H9 (cell line): ENCODE measurements at regions not wholly inside any gene's neighbourhood (a gene's known extent, or its start where the extent isn't known, plus 50 kb on each side); places are given as distances from the start of the nearest gene placed in this dataset.

Experiments used
- DNase-seq: peaks from one replicate; pipeline ENCODE4 v3.0.0-alpha.2; 2017
- H2AFZ ChIP-seq: one replicate; pipeline ENCODE4 v1.6.1; 2013; ENCODE audit warnings: mild to moderate bottlenecking, low read length, control low read depth, moderate library complexity
- H2AK5ac ChIP-seq: 2 replicates; pipeline ENCODE4 v1.6.1; 2013; ENCODE audit warnings: low read length, control low read depth, mixed read lengths; ENCODE audit not compliant: insufficient read length
- H2BK120ac ChIP-seq: one replicate; pipeline ENCODE4 v1.6.1; 2013; ENCODE audit warnings: low read depth, mild to moderate bottlenecking, low read length, control low read depth, inconsistent platforms; ENCODE audit not compliant: poor library complexity, severe bottlenecking
- H2BK12ac ChIP-seq: 2 replicates; pipeline ENCODE4 v1.6.1; 2013; ENCODE audit warnings: low read length, control low read depth, mixed read lengths, low read depth; ENCODE audit not compliant: insufficient read length
- H2BK15ac ChIP-seq: 2 replicates; pipeline ENCODE4 v1.6.1; 2013; ENCODE audit warnings: low read depth, low read length, control low read depth
- H2BK20ac ChIP-seq: one replicate; pipeline ENCODE4 v1.6.1; 2013; ENCODE audit warnings: low read depth, mild to moderate bottlenecking, low read length, control low read depth, inconsistent platforms; ENCODE audit not compliant: poor library complexity, severe bottlenecking
- H2BK5ac ChIP-seq: 2 replicates; pipeline ENCODE4 v1.6.1; 2013; ENCODE audit warnings: low read length, control low read depth, mixed read lengths; ENCODE audit not compliant: insufficient read length
- H3K14ac ChIP-seq: 2 replicates; pipeline ENCODE4 v1.6.1; 2013; ENCODE audit warnings: low read length, control low read depth; ENCODE audit not compliant: insufficient read depth
- H3K18ac ChIP-seq: 2 replicates; pipeline ENCODE4 v1.6.1; 2013; ENCODE audit warnings: low read depth, mild to moderate bottlenecking, mixed read lengths, low read length, control low read depth; ENCODE audit not compliant: insufficient read length
- H3K23ac ChIP-seq: 2 replicates; pipeline ENCODE4 v1.6.1; 2013; ENCODE audit warnings: low read length, control low read depth, mixed read lengths, low read depth; ENCODE audit not compliant: insufficient read length
- H3K23me2 ChIP-seq: 2 replicates; pipeline ENCODE4 v1.6.1; 2013; ENCODE audit warnings: low read depth, mild to moderate bottlenecking, mixed read lengths, low read length, control low read depth; ENCODE audit not compliant: insufficient read length, poor library complexity, severe bottlenecking
- H3K27ac ChIP-seq: 2 replicates; pipeline ENCODE4 v1.5.1; 2013; ENCODE audit warnings: low read length, control low read depth, mixed read lengths, low read depth; ENCODE audit not compliant: insufficient read length
- H3K27me3 ChIP-seq: 2 replicates; pipeline ENCODE4 v1.6.1; 2013; ENCODE audit warnings: low read length, control low read depth, inconsistent platforms; ENCODE audit not compliant: insufficient read depth
- H3K4ac ChIP-seq: 2 replicates; pipeline ENCODE4 v1.6.1; 2013; ENCODE audit warnings: low read depth, mild to moderate bottlenecking, control low read depth, inconsistent platforms, low read length, moderate library complexity
- H3K4me1 ChIP-seq: 2 replicates; pipeline ENCODE4 v1.6.1; 2013; ENCODE audit warnings: low read length, control low read depth, inconsistent platforms; ENCODE audit not compliant: insufficient read depth
- H3K4me2 ChIP-seq: 2 replicates; pipeline ENCODE4 v1.6.1; 2013; ENCODE audit warnings: low read length, control low read depth, mixed read lengths; ENCODE audit not compliant: insufficient read length, insufficient read depth
- H3K56ac ChIP-seq: 2 replicates; pipeline ENCODE4 v1.6.1; 2013; ENCODE audit warnings: low read depth, mild to moderate bottlenecking, mixed read lengths, low read length, control low read depth; ENCODE audit not compliant: insufficient read length
- H3K79me1 ChIP-seq: 2 replicates; pipeline ENCODE4 v1.6.1; 2013; ENCODE audit warnings: low read depth, mild to moderate bottlenecking, moderate library complexity, low read length, control low read depth, inconsistent platforms; ENCODE audit not compliant: insufficient read depth, poor library complexity, severe bottlenecking
- H3K79me2 ChIP-seq: 2 replicates; pipeline ENCODE4 v1.6.1; 2013; ENCODE audit warnings: low read length, control low read depth, inconsistent platforms; ENCODE audit not compliant: insufficient read depth
- H3K9ac ChIP-seq: 2 replicates; pipeline ENCODE4 v1.6.1; 2013; ENCODE audit warnings: low read length, control low read depth, mixed read lengths; ENCODE audit not compliant: insufficient read length; ENCODE audit errors: extremely low read depth
- H3K9me3 ChIP-seq: one replicate; pipeline ENCODE4 v1.6.1; 2013; ENCODE audit warnings: low read depth, low read length, inconsistent platforms; ENCODE audit not compliant: control insufficient read depth
- H3T11ph ChIP-seq: one replicate; pipeline ENCODE4 v1.6.1; 2013; ENCODE audit warnings: mild to moderate bottlenecking, low read length, control low read depth, inconsistent platforms
- H4K20me1 ChIP-seq: one replicate; pipeline ENCODE4 v1.6.1; 2013; ENCODE audit not compliant: control insufficient read depth, insufficient read length, insufficient read depth
- H4K5ac ChIP-seq: 2 replicates; pipeline ENCODE4 v1.6.1; 2013; ENCODE audit warnings: low read depth, mild to moderate bottlenecking, mixed read lengths, low read length, control low read depth; ENCODE audit not compliant: insufficient read length
- H4K8ac ChIP-seq: replicated peaks from 2 replicates; pipeline ENCODE4 v1.6.1; 2013; ENCODE audit warnings: low read length, control low read depth, mixed read lengths, low read depth; ENCODE audit not compliant: insufficient read length
- H4K91ac ChIP-seq: 2 replicates; pipeline ENCODE4 v1.6.1; 2013; ENCODE audit warnings: low read depth, mild to moderate bottlenecking, moderate library complexity, mixed read lengths, low read length, control low read depth; ENCODE audit not compliant: insufficient read length
- H3K27ac Mint-ChIP-seq, 3 experiments: 2 replicates in 2 of 3; 3 replicates in 1 of 3; pipeline ENCODE4 v1.8.0; 2020 to 2021; ENCODE audit warnings: mixed read lengths in 3 of 3, mild to moderate bottlenecking in 1 of 3, moderate library complexity in 1 of 3
- H3K27me3 Mint-ChIP-seq: 2 replicates; pipeline ENCODE4 v1.8.0; 2021; ENCODE audit warnings: low read depth, mild to moderate bottlenecking, moderate library complexity, mixed read lengths
- H3K36me3 Mint-ChIP-seq, 3 experiments: 2 replicates in 2 of 3; 3 replicates in 1 of 3; pipeline ENCODE4 v1.8.0; 2020 to 2021; ENCODE audit warnings: low read depth in 3 of 3, mixed read lengths in 3 of 3; ENCODE audit not compliant: insufficient read depth in 1 of 3
- H3K4me1 Mint-ChIP-seq, 2 experiments: 2 replicates each; pipeline ENCODE4 v1.8.0; 2020; ENCODE audit warnings: mixed read lengths in 2 of 2
- H3K4me3 Mint-ChIP-seq, 2 experiments: 2 replicates in 1 of 2; 3 replicates in 1 of 2; pipeline ENCODE4 v1.8.0; 2020 to 2021; ENCODE audit warnings: mild to moderate bottlenecking in 2 of 2, mixed read lengths in 2 of 2, moderate library complexity in 1 of 2
- H3K9me3 Mint-ChIP-seq, 2 experiments: 2 replicates in 1 of 2; 3 replicates in 1 of 2; pipeline ENCODE4 v1.8.0; 2020; ENCODE audit warnings: mild to moderate bottlenecking in 2 of 2, mixed read lengths in 2 of 2, moderate library complexity in 1 of 2
- CTCF ChIP-seq: fragments of 200-600 bp; sonication (generic); conservative IDR thresholded peaks from 3 replicates; pipeline ENCODE4 v1.8.0; 2021; ENCODE audit warnings: antibody characterized with exemption, mild to moderate bottlenecking
- WGBS: extraction: QIAGEN DNeasy Blood & Tissue Kit; methylation state at CpG from one replicate; pipeline ENCODE4 v1.1.7; 2013; ENCODE audit warnings: missing lambda C conversion rate, low lambda C conversion rate, mixed read lengths; ENCODE audit not compliant: insufficient read length; ENCODE audit errors: extremely low coverage; 5-methylcytosine and 5-hydroxymethylcytosine counted together

- Histone ChIP-seq H4K91ac (no peak overlapping the region), H3K79me2 (no peaks in the 10 kb centered on the region), H3K23me2 (no peaks in the 10 kb centered on the region)
These were observed 141.4 kb upstream of the JUN start for GRCh38 chr1:58925247-58925646.

More at GRCh38 chr1:58925247-58925646, 141.4 kb upstream of the JUN start:
- no peak for DNase-seq
- Histone ChIP-seq H3K14ac (no peak overlapping the region), H3K27ac (no peak overlapping the region), H3K23ac (no peak overlapping the region), H2BK20ac (no peak overlapping the region), H3K79me1 (no peaks in the 10 kb centered on the region), H3K27me3 (no peaks in the 10 kb centered on the region), H2BK15ac (no peak overlapping the region), H3K4ac (no peak overlapping the region), H3K4me1 (no peaks in the 10 kb centered on the region), H3K9me3 (no peaks in the 10 kb centered on the region), H2BK12ac (no peak overlapping the region), H2BK120ac (no peak overlapping the region), H4K8ac (no peak overlapping the region), H2BK5ac (no peak overlapping the region), H4K5ac (no peak overlapping the region), H3K18ac (no peak overlapping the region), H2AFZ (no peak overlapping the region), H3K9ac (no peak overlapping the region), H4K20me1 (no peaks in the 10 kb centered on the region), H3T11ph (no peak overlapping the region), H3K56ac (no peak overlapping the region), H2AK5ac (no peak overlapping the region), H3K4me2 (no peak overlapping the region)
- peaks cover 8 to 13% of the 10 kb centered on the region in 2 experiments for H3K4me1 Mint-ChIP-seq
- peaks cover 2% of the 10 kb centered on the region; the same call in 1 of the 2 replicates for H3K27me3 Mint-ChIP-seq
- no peak overlapping the region for H3K4me3 Mint-ChIP-seq
- TF ChIP-seq CTCF = no peak
- no peak overlapping the region for H3K27ac Mint-ChIP-seq
- H3K36me3 Mint-ChIP-seq = peaks cover 0 to 4% (median 0%) of the 10 kb centered on the region in 3 experiments; a peak in 1 of 7 replicates
- no CpG with 5 or more reads among the region's 2 CpGs for WGBS
- peaks cover 0 to 3% of the 10 kb centered on the region in 2 experiments; a peak in 2 of 5 replicates for H3K9me3 Mint-ChIP-seq
